HuH-7 (cell line): ENCODE measurements at regions not wholly inside any gene's neighbourhood (a gene's known extent, or its start where the extent isn't known, plus 50 kb on each side); places are given as distances from the start of the nearest gene placed in this dataset.

ENCODE experiments used
- DNase-seq: peaks from one replicate; pipeline ENCODE4 v3.0.0; 2011; ENCODE audit warnings: low spot score

GRCh38 chr4:44791831-44792230, 65.5 kb upstream of the GNPDA2 start:
- DNase-seq = no peak

- DNase-seq = no peak
Observed at GRCh38 chr4:44777115-44777514, 50.8 kb upstream of the GNPDA2 start.
